ENCODE measurements at regions not wholly inside any gene's neighbourhood (a gene's known extent, or its start where the extent isn't known, plus 50 kb on each side); places are given as distances from the start of the nearest gene placed in this dataset.

DNA sequence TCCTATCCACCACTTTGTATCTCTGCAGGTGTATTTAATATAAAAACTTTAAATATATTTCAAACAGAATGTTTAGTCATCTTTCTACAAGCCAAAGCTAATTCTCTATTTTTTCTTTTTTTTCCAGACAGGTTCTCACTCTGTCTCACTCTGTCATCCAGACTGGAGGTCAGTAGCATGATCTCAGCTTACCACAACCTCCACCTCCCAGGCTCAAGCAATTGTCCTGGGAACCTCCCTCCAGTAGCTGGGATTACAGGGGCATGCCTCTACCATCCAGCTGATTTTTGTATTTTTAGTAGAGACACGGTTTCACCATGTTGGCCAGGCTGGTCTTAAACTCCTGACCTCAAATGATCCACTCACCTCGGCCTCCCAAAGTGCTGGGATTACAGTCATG lies 202.6 kb downstream of the VGLL3 start:
- Histone ChIP-seq H3K27me3 (ENCODE audit: control insufficient read depth in 3 of 3, insufficient read depth in 3 of 3, low read length in 3 of 3) (no peaks in the 10 kb centered on the region), H3K4me1 (ENCODE audit: control insufficient read depth in 3 of 3, insufficient read depth in 2 of 3, low read depth in 1 of 3, low read length in 2 of 3) (no peaks in the 10 kb centered on the region), H3K4me3 (ENCODE audit: low read depth in 1 of 3, low read length in 3 of 3) (no peak overlapping the region), H3K9me3 (ENCODE audit: control insufficient read depth in 2 of 2, insufficient read depth in 1 of 2, low read depth in 1 of 2, low read length in 1 of 2) (no peaks in the 10 kb centered on the region), H3K36me3 (ENCODE audit: control insufficient read depth in 3 of 3, insufficient read depth in 2 of 3, low read depth in 1 of 3, low read length in 3 of 3) (no peaks in the 10 kb centered on the region), H3K27ac (ENCODE audit: low read depth in 1 of 3, low read length in 2 of 3) (no peak overlapping the region)
- no peak for FAIRE-seq
- WGBS, 3 donors: 71 to 82% (median 74%) methylated on average over 2 of the region's 2 CpGs
- DNase-seq: no peak

DNA sequence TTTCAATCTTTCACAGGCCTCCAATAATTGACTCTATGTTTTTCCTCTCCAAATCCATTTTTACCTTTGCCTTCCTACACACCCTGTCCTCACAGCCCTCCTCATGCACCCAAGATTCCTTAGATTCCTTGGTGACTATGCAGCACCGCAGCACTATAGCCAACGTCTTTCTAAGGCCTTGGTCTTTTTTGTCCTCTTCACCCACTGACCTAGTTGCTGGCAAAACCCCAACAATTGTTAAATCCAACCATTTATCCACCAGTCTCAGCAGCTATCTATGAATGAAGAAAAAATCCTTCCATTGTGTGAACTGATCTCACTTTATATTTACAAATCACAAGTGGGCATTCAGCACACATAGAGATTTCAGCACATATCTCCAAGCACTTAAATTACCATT lies 203.9 kb downstream of the VGLL3 start:
- H3K9me3 ChIP-seq (ENCODE audit: control insufficient read depth in 2 of 2, insufficient read depth in 1 of 2, low read depth in 1 of 2, low read length in 1 of 2): no peaks in the 10 kb centered on the region
- WGBS, 3 donors: 38 to 53% (median 46%) methylated on average over 2 of the region's 2 CpGs
- no peak overlapping the region for H3K27ac ChIP-seq (ENCODE audit: low read depth in 1 of 3, low read length in 2 of 3)
- H3K36me3 ChIP-seq (ENCODE audit: control insufficient read depth in 3 of 3, insufficient read depth in 2 of 3, low read depth in 1 of 3, low read length in 3 of 3): no peaks in the 10 kb centered on the region
- no peaks in the 10 kb centered on the region for H3K4me1 ChIP-seq (ENCODE audit: control insufficient read depth in 3 of 3, insufficient read depth in 2 of 3, low read depth in 1 of 3, low read length in 2 of 3)
- H3K27me3 ChIP-seq (ENCODE audit: control insufficient read depth in 3 of 3, insufficient read depth in 3 of 3, low read length in 3 of 3): no peaks in the 10 kb centered on the region
- no peak for FAIRE-seq
- no peak overlapping the region for H3K4me3 ChIP-seq (ENCODE audit: low read depth in 1 of 3, low read length in 3 of 3)
- no peak for DNase-seq

DNA sequence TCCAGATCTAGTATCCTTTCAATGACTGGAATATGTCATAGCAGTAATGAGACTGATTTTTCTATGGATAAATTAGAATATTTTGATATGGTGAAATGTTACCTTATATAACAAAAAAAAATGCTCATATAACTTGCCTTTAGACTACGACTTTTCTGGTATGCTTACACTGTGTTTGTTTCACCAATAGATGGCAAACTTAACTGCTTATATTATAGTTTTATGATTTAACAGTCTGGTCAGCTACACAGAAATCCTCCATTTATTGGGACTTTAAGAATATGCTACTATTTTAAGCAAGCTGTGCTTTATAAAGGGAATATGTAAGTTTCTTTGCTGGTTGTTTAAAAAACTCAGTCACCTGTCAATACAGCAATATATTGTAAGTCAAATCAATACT lies 205.6 kb downstream of the VGLL3 start:
- H3K4me3 ChIP-seq (ENCODE audit: low read depth in 1 of 3, low read length in 3 of 3): no peak overlapping the region
- no peaks in the 10 kb centered on the region for H3K27me3 ChIP-seq (ENCODE audit: control insufficient read depth in 3 of 3, insufficient read depth in 3 of 3, low read length in 3 of 3)
- H3K4me1 ChIP-seq (ENCODE audit: control insufficient read depth in 3 of 3, insufficient read depth in 2 of 3, low read depth in 1 of 3, low read length in 2 of 3): no peaks in the 10 kb centered on the region
- FAIRE-seq (no peak), DNase-seq (no peak)
- 20 to 47% (median 40%) methylated on average over 1 of the region's 1 CpG for WGBS, 3 donors
- no peaks in the 10 kb centered on the region for H3K36me3 ChIP-seq (ENCODE audit: control insufficient read depth in 3 of 3, insufficient read depth in 2 of 3, low read depth in 1 of 3, low read length in 3 of 3)
- no peak overlapping the region for H3K27ac ChIP-seq (ENCODE audit: low read depth in 1 of 3, low read length in 2 of 3)
- no peaks in the 10 kb centered on the region for H3K9me3 ChIP-seq (ENCODE audit: control insufficient read depth in 2 of 2, insufficient read depth in 1 of 2, low read depth in 1 of 2, low read length in 1 of 2)

DNA sequence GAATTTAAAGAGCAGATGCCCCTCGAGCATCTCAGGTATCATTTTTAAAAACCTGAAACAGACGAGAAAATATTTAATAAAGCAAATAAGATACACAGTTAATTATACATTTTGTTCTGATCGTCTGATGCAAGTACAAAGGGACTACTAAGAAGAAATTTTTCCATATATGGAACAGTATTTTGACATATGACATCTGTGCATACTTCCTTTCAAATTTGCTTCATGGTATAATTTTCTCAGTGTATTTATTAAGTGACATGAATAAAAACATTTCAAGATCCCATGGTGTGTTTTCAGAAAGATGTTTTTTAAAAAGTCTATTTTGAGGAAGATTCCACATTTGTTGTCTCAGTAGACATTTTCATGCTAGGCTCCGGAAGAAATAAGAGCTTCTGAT lies 208.1 kb downstream of the VGLL3 start:
- no peaks in the 10 kb centered on the region for H3K36me3 ChIP-seq (ENCODE audit: control insufficient read depth in 3 of 3, insufficient read depth in 2 of 3, low read depth in 1 of 3, low read length in 3 of 3)
- 39 to 61% (median 55%) methylated on average over 4 of the region's 4 CpGs for WGBS, 3 donors
- no peak for FAIRE-seq
- no peak overlapping the region for H3K4me3 ChIP-seq (ENCODE audit: low read depth in 1 of 3, low read length in 3 of 3)
- H3K27me3 ChIP-seq (ENCODE audit: control insufficient read depth in 3 of 3, insufficient read depth in 3 of 3, low read length in 3 of 3): peaks cover 0 to 2% (median 0%) of the 10 kb centered on the region in 3 donors
- no peaks in the 10 kb centered on the region for H3K4me1 ChIP-seq (ENCODE audit: control insufficient read depth in 3 of 3, insufficient read depth in 2 of 3, low read depth in 1 of 3, low read length in 2 of 3)
- H3K27ac ChIP-seq (ENCODE audit: low read depth in 1 of 3, low read length in 2 of 3): no peak overlapping the region
- H3K9me3 ChIP-seq (ENCODE audit: control insufficient read depth in 2 of 2, insufficient read depth in 1 of 2, low read depth in 1 of 2, low read length in 1 of 2): no peaks in the 10 kb centered on the region
- no peak for DNase-seq

DNA sequence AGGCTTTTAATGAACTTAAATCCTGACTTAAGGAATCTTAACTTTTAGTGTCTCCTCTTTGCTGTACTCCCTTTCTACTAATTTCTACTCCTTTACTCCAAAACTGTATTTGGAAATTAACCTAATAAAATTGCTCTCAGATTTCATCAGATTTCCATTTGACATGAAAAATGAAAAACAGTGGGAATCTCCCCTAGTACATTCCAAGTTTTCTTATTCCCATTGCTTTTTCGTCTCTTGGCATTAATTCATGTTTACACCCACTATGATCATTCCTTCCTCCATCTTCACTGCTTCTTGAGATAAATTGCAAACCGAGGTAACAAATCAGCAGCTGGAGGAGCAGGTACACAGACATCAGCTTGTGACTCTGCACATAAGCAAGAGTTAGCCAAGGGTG lies 208.7 kb downstream of the VGLL3 start:
- peaks cover 0 to 2% (median 0%) of the 10 kb centered on the region in 3 donors for H3K27me3 ChIP-seq (ENCODE audit: control insufficient read depth in 3 of 3, insufficient read depth in 3 of 3, low read length in 3 of 3)
- 23 to 31% (median 28%) methylated on average over 2 of the region's 2 CpGs for WGBS, 3 donors
- H3K9me3 ChIP-seq (ENCODE audit: control insufficient read depth in 2 of 2, insufficient read depth in 1 of 2, low read depth in 1 of 2, low read length in 1 of 2): no peaks in the 10 kb centered on the region
- no peak for FAIRE-seq
- no peaks in the 10 kb centered on the region for H3K36me3 ChIP-seq (ENCODE audit: control insufficient read depth in 3 of 3, insufficient read depth in 2 of 3, low read depth in 1 of 3, low read length in 3 of 3)
- no peaks in the 10 kb centered on the region for H3K4me1 ChIP-seq (ENCODE audit: control insufficient read depth in 3 of 3, insufficient read depth in 2 of 3, low read depth in 1 of 3, low read length in 2 of 3)
- no peak overlapping the region for H3K27ac ChIP-seq (ENCODE audit: low read depth in 1 of 3, low read length in 2 of 3)
- no peak overlapping the region for H3K4me3 ChIP-seq (ENCODE audit: low read depth in 1 of 3, low read length in 3 of 3)
- DNase-seq: no peak

DNA sequence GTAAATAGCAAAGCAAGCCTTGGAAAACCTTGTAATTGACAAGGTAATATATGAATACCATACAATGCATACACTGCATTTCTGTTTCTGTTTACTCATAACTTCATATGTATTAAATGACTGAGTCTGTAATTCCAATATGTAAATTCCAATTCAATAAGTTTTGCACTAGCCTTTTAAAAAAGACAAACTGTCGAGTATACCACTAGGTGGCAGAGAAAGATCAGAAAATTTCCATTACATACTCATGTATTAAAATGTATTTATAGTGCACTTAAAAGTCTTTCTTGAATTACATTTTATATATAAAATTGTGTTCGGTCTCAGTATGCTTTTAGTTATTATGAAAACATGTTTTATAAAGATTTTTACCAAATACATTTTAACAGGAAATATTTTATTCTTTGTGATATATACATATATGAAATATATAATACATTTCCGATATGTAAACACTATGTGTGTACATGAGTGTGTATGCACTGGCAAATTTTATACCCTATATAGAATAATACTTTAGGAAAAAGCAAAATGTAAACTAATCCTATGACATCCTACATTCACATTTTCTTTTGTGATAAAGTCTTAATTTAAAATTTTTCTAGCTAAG lies 216.8 kb downstream of the VGLL3 start:
- Histone ChIP-seq H3K4me1 (ENCODE audit: control insufficient read depth in 3 of 3, insufficient read depth in 2 of 3, low read depth in 1 of 3, low read length in 2 of 3) (no peaks in the 10 kb centered on the region), H3K36me3 (ENCODE audit: control insufficient read depth in 3 of 3, insufficient read depth in 2 of 3, low read depth in 1 of 3, low read length in 3 of 3) (no peaks in the 10 kb centered on the region), H3K27ac (ENCODE audit: low read depth in 1 of 3, low read length in 2 of 3) (no peak overlapping the region), H3K27me3 (ENCODE audit: control insufficient read depth in 3 of 3, insufficient read depth in 3 of 3, low read length in 3 of 3) (peaks cover 0 to 2% (median 0%) of the 10 kb centered on the region in 3 donors), H3K9me3 (ENCODE audit: control insufficient read depth in 2 of 2, insufficient read depth in 1 of 2, low read depth in 1 of 2, low read length in 1 of 2) (no peaks in the 10 kb centered on the region), H3K4me3 (ENCODE audit: low read depth in 1 of 3, low read length in 3 of 3) (no peak overlapping the region)
- no peak for FAIRE-seq
- 30 to 33% (median 30%) methylated on average over 3 of the region's 3 CpGs for WGBS, 3 donors
- peak; percentile 23 to 39 for DNase-seq

DNA sequence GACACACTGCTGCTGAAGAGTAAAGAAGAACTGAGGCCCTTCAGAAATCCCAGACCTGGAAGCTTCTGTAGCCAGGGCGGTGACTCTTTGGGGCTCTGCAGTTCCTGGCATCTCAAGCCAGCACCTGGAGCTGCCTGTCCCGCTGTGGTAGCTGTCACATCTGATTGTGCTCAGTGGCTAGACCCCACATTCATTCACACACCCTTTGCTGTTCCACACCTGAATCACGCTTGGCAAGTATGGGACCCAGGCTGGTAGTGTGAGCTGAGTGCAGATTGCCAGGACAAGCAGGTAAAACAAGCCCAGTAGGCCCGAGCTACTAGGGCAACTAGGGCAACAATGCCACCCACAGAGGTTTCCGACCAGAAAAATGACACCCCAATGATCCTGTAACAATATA lies 218.2 kb downstream of the VGLL3 start:
- Histone ChIP-seq H3K9me3 (ENCODE audit: control insufficient read depth in 2 of 2, insufficient read depth in 1 of 2, low read depth in 1 of 2, low read length in 1 of 2) (no peaks in the 10 kb centered on the region), H3K4me1 (ENCODE audit: control insufficient read depth in 3 of 3, insufficient read depth in 2 of 3, low read depth in 1 of 3, low read length in 2 of 3) (no peaks in the 10 kb centered on the region), H3K27me3 (ENCODE audit: control insufficient read depth in 3 of 3, insufficient read depth in 3 of 3, low read length in 3 of 3) (no peaks in the 10 kb centered on the region), H3K4me3 (ENCODE audit: low read depth in 1 of 3, low read length in 3 of 3) (no peak overlapping the region), H3K27ac (ENCODE audit: low read depth in 1 of 3, low read length in 2 of 3) (no peak overlapping the region), H3K36me3 (ENCODE audit: control insufficient read depth in 3 of 3, insufficient read depth in 2 of 3, low read depth in 1 of 3, low read length in 3 of 3) (no peaks in the 10 kb centered on the region)
- DNase-seq: no peak
- no peak for FAIRE-seq
- 64 to 71% (median 70%) methylated on average over 5 of the region's 5 CpGs for WGBS, 3 donors

DNA sequence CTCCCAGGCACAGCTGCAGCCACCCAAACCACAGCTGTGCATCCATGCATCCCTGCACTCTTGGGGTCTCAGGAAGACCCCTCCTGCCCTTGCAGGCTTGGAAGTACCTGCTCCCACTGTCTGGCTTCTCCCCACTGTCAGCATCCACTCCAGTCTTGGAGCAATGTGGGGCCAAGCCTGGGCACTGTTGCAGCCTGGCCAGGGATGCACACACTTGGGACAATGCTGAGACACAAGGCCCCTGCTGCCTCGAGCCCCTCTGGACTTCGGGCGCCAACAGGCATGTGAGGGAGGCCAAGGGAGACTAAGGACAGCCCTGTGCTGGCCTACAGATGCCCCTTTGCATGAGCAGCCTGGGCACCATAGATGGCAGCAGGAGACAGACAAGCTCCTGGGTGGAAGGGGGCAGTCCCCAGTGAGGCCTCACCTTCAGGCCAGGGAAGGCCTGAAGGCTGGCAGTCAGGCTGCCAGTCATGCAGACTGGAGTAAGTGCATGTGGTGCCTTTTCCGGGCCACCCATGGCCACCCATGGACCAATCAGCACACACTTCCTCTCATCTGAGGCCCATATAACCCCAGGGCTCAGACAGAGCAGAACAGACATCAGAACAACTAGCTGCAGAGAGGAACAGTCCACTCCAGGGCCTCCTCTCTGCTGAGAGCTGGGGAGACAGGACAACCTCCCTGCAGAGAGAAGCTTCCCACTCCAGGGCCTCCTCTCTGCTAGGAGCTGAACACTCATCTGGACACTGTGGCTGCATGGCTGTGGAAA lies 219.0 kb downstream of the VGLL3 start:
- no peak for FAIRE-seq

DNA sequence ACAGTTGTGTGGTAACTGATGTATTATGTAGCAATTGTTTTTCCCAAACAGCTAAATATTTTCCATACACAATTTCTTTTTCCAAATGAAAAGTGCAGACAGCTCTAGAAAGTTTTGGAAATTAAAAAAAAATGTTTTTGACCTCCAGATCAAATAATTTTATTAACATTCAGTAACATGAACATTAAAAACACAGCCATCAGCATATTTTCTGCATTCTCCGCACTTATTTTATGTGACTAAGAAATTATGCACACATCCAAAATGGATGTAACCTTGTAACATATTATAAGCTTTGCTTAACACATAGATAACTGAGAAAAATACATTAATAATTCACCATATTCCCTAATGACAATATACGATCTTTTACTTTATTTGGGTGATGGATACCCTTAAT lies 224.6 kb downstream of the VGLL3 start:
- Histone ChIP-seq H3K36me3 (ENCODE audit: control insufficient read depth in 3 of 3, insufficient read depth in 2 of 3, low read depth in 1 of 3, low read length in 3 of 3) (no peaks in the 10 kb centered on the region), H3K4me1 (ENCODE audit: control insufficient read depth in 3 of 3, insufficient read depth in 2 of 3, low read depth in 1 of 3, low read length in 2 of 3) (no peaks in the 10 kb centered on the region), H3K27me3 (ENCODE audit: control insufficient read depth in 3 of 3, insufficient read depth in 3 of 3, low read length in 3 of 3) (no peaks in the 10 kb centered on the region), H3K9me3 (ENCODE audit: control insufficient read depth in 2 of 2, insufficient read depth in 1 of 2, low read depth in 1 of 2, low read length in 1 of 2) (no peaks in the 10 kb centered on the region), H3K4me3 (ENCODE audit: low read depth in 1 of 3, low read length in 3 of 3) (no peak overlapping the region), H3K27ac (ENCODE audit: low read depth in 1 of 3, low read length in 2 of 3) (no peak overlapping the region)
- DNase-seq (no peak), FAIRE-seq (no peak)
- WGBS, 3 donors: 78 to 86% (median 79%) methylated on average over 2 of the region's 2 CpGs

More for the DNA sequence above, 219.0 kb downstream of the VGLL3 start:
- Histone ChIP-seq H3K9me3 (ENCODE audit: control insufficient read depth in 2 of 2, insufficient read depth in 1 of 2, low read depth in 1 of 2, low read length in 1 of 2) (no peaks in the 10 kb centered on the region), H3K36me3 (ENCODE audit: control insufficient read depth in 3 of 3, insufficient read depth in 2 of 3, low read depth in 1 of 3, low read length in 3 of 3) (no peaks in the 10 kb centered on the region), H3K4me3 (ENCODE audit: low read depth in 1 of 3, low read length in 3 of 3) (no peak overlapping the region), H3K4me1 (ENCODE audit: control insufficient read depth in 3 of 3, insufficient read depth in 2 of 3, low read depth in 1 of 3, low read length in 2 of 3) (no peaks in the 10 kb centered on the region), H3K27me3 (ENCODE audit: control insufficient read depth in 3 of 3, insufficient read depth in 3 of 3, low read length in 3 of 3) (no peaks in the 10 kb centered on the region), H3K27ac (ENCODE audit: low read depth in 1 of 3, low read length in 2 of 3) (no peak overlapping the region)
- DNase-seq: no peak
- 69 to 78% (median 71%) methylated on average over 4 of the region's 4 CpGs for WGBS, 3 donors
